ENCODE measurements at regions not wholly inside any gene's neighbourhood (a gene's known extent, or its start where the extent isn't known, plus 50 kb on each side); places are given as distances from the start of the nearest gene placed in this dataset.

DNA sequence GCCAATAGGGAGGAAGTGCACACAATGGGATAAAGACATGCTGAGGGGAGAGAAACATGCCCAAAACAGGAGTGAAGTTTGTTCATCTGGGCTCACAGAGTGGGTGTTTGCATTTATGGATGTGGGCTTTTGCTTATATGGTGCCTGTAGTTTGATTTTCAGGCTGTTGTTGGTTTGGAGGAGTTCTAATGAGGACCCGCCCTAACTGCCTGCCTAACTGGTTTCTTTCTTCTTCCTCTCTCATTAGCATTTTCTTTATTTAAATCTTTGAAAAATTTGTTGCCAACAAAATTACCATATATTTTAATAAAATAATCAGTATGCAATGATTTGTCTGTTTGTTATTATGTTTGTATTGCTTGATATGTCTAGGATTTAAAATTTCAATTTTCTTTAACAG lies 1965.8 kb downstream of the C4orf33 start:
- Histone ChIP-seq H2BK120ac (ENCODE audit: low read depth, low read length) (no peak overlapping the region), H3K36me3 (ENCODE audit: control insufficient read depth, insufficient read depth, low read length) (no peaks in the 10 kb centered on the region), H2BK5ac (ENCODE audit: low read depth, low read length, poor library complexity, severe bottlenecking) (no peak overlapping the region), H4K20me1 (ENCODE audit: insufficient read depth, low read length) (no peaks in the 10 kb centered on the region), H3K23ac (ENCODE audit: low read depth, low read length) (no peak overlapping the region), H3K9me3 (ENCODE audit: control insufficient read depth, insufficient read depth, low read length) (peaks cover 20% of the 10 kb centered on the region), H3K18ac (ENCODE audit: low read depth, low read length) (no peak overlapping the region), H4K5ac (ENCODE audit: low read depth, low read length) (no peak overlapping the region), H2BK20ac (ENCODE audit: low read depth, low read length) (no peak overlapping the region), H3K4me1 (ENCODE audit: control insufficient read depth, insufficient read depth, low read length) (no peaks in the 10 kb centered on the region), H3K4me3 (ENCODE audit: insufficient read depth, low read depth, low read length) (no peak overlapping the region), H3K56ac (ENCODE audit: extremely low read depth, insufficient read depth, low read length) (no peak overlapping the region), H4K91ac (ENCODE audit: insufficient read depth, low read depth, low read length) (no peak overlapping the region), H2AK5ac (ENCODE audit: low read depth, low read length) (no peak overlapping the region), H2AFZ (replicated peaks; ENCODE audit: low read length, poor library complexity) (no peak overlapping the region), H3K27me3 (ENCODE audit: control insufficient read depth, insufficient read depth, low read length) (no peaks in the 10 kb centered on the region), H3K9ac (ENCODE audit: low read depth, low read length) (no peak overlapping the region), H3K79me1 (ENCODE audit: low read depth in 1 of 2, low read length in 2 of 2) (no peaks in the 10 kb centered on the region), H2AK9ac (replicated peaks; ENCODE audit: low read depth, low read length, poor library complexity) (no peak overlapping the region), H3K27ac (ENCODE audit: insufficient read depth, low read length) (no peak overlapping the region), H3K4ac (ENCODE audit: low read depth, low read length) (no peak overlapping the region), H3K14ac (replicated peaks; ENCODE audit: low read depth, low read length) (no peak overlapping the region), H3K4me2 (ENCODE audit: low read depth, low read length) (no peak overlapping the region), H4K8ac (ENCODE audit: low read depth in 2 of 2, low read length in 2 of 2) (no peak overlapping the region), H2BK15ac (ENCODE audit: low read depth, low read length) (no peak overlapping the region), H3K9me1 (ENCODE audit: insufficient read depth, low read length) (no peaks in the 10 kb centered on the region)
- dilution Hi-C loops (cut with HindIII; ENCODE audit: low sequenced_read_pairs, unreplicated experiment) (no loop called here), in situ Hi-C loops (cut with MboI; ENCODE audit: low sequenced_read_pairs) (no loop called here), intact Hi-C loops (cut with micrococcal nuclease) (no loop called here)
- CTCF ChIA-PET, result no interaction called here
- POLR2A ChIA-PET (ENCODE audit: unreplicated experiment), result no interaction called here
- TF ChIP-seq USF2 (IDR thresholded peaks at IDR 0.05; ENCODE audit: low read depth, low read length), result no peak
- no peak for TF ChIP-seq FOS (IDR thresholded peaks at IDR 0.05; ENCODE audit: low read depth, low read length)
- TF ChIP-seq MAZ (IDR thresholded peaks at IDR 0.05; ENCODE audit: borderline replicate concordance, low read depth, low read length), result no peak
- TF ChIP-seq SMC3 (IDR thresholded peaks at IDR 0.05; ENCODE audit: low read depth, low read length), result no peak
- TF ChIP-seq RCOR1 (IDR thresholded peaks at IDR 0.05; ENCODE audit: insufficient replicate concordance, low read length), result no peak
- no peak for TF ChIP-seq CHD1 (IDR thresholded peaks at IDR 0.05; ENCODE audit: low read depth, low read length)
- TF ChIP-seq POLR2A (IDR thresholded peaks at IDR 0.05; ENCODE audit: low read depth, low read length), result no peak
- no peak for TF ChIP-seq CEBPB (IDR thresholded peaks at IDR 0.05; ENCODE audit: low read depth, low read length)
- TF ChIP-seq, protein P1, sequence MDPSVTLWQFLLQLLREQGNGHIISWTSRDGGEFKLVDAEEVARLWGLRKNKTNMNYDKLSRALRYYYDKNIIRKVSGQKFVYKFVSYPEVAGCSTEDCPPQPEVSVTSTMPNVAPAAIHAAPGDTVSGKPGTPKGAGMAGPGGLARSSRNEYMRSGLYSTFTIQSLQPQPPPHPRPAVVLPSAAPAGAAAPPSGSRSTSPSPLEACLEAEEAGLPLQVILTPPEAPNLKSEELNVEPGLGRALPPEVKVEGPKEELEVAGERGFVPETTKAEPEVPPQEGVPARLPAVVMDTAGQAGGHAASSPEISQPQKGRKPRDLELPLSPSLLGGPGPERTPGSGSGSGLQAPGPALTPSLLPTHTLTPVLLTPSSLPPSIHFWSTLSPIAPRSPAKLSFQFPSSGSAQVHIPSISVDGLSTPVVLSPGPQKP (IDR thresholded peaks at IDR 0.05; ENCODE audit: borderline replicate concordance, low read depth, low read length), result no peak
- TF ChIP-seq, protein P2, sequence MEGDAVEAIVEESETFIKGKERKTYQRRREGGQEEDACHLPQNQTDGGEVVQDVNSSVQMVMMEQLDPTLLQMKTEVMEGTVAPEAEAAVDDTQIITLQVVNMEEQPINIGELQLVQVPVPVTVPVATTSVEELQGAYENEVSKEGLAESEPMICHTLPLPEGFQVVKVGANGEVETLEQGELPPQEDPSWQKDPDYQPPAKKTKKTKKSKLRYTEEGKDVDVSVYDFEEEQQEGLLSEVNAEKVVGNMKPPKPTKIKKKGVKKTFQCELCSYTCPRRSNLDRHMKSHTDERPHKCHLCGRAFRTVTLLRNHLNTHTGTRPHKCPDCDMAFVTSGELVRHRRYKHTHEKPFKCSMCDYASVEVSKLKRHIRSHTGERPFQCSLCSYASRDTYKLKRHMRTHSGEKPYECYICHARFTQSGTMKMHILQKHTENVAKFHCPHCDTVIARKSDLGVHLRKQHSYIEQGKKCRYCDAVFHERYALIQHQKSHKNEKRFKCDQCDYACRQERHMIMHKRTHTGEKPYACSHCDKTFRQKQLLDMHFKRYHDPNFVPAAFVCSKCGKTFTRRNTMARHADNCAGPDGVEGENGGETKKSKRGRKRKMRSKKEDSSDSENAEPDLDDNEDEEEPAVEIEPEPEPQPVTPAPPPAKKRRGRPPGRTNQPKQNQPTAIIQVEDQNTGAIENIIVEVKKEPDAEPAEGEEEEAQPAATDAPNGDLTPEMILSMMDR (conservative IDR thresholded peaks at IDR 0.05; ENCODE audit: low read depth, low read length), result no peak
- TF ChIP-seq MXI1 (IDR thresholded peaks at IDR 0.05; ENCODE audit: borderline replicate concordance, low read depth, low read length), result no peak
- TF ChIP-seq BHLHE40 (IDR thresholded peaks at IDR 0.05; ENCODE audit: low read depth, low read length), result no peak
- no peak for TF ChIP-seq NFE2L2 (IDR thresholded peaks at IDR 0.05; ENCODE audit: low read depth, low read length)
- no peak for TF ChIP-seq RAD21 (IDR thresholded peaks at IDR 0.05; ENCODE audit: low read length)
- TF ChIP-seq RFX5 (IDR thresholded peaks at IDR 0.05; ENCODE audit: low read depth, low read length), result no peak
- no peak for TF ChIP-seq MAFK (IDR thresholded peaks at IDR 0.05; ENCODE audit: low read depth, low read length)
- no TSS peak for BruUV-seq (replicated peaks)
- ATAC-seq (ENCODE audit: low read depth) (no peak), DNase-seq (no peak)
- WGBS, 2 experiments (ENCODE audit: extremely low coverage in 2 of 2, insufficient read length in 1 of 2), result no CpG with 5 or more reads among the region's 1 CpG

All from IMR-90 (cell line).